ENCODE measurements at regions not wholly inside any gene's neighbourhood (a gene's known extent, or its start where the extent isn't known, plus 50 kb on each side); places are given as distances from the start of the nearest gene placed in this dataset.

- Histone ChIP-seq H3K27ac (ENCODE audit: low read length) (no peak overlapping the region), H3K27me3 (ENCODE audit: low read depth, low read length) (no peaks in the 10 kb centered on the region), H3K9me3 (ENCODE audit: control insufficient read depth in 1 of 2, low read length in 2 of 2) (no peaks in the 10 kb centered on the region), H3K4me1 (ENCODE audit: control insufficient read depth in 1 of 2, insufficient read depth in 2 of 2, low read length in 2 of 2) (no peaks in the 10 kb centered on the region), H3K36me3 (ENCODE audit: control insufficient read depth in 1 of 2, insufficient read depth in 2 of 2, low read length in 2 of 2) (no peaks in the 10 kb centered on the region), H3K4me3 (ENCODE audit: low read depth in 1 of 2, low read length in 2 of 2) (no peak overlapping the region)
Observed at GRCh38 chr13:22039961-22040360, 369.1 kb downstream of the FGF9 start.

- H3K4me1 ChIP-seq (ENCODE audit: control insufficient read depth in 1 of 2, insufficient read depth in 2 of 2, low read length in 2 of 2): no peaks in the 10 kb centered on the region
- H3K4me3 ChIP-seq (ENCODE audit: low read depth in 1 of 2, low read length in 2 of 2): no peak overlapping the region
- H3K36me3 ChIP-seq (ENCODE audit: control insufficient read depth in 1 of 2, insufficient read depth in 2 of 2, low read length in 2 of 2): no peaks in the 10 kb centered on the region
- no peaks in the 10 kb centered on the region for H3K9me3 ChIP-seq (ENCODE audit: control insufficient read depth in 1 of 2, low read length in 2 of 2)
- no peaks in the 10 kb centered on the region for H3K27me3 ChIP-seq (ENCODE audit: low read depth, low read length)
- H3K27ac ChIP-seq (ENCODE audit: low read length): no peak overlapping the region
Observed at GRCh38 chr13:22040810-22041364, 370.0 kb downstream of the FGF9 start.

- H3K9me3 ChIP-seq (ENCODE audit: control insufficient read depth in 1 of 2, low read length in 2 of 2): no peaks in the 10 kb centered on the region
- H3K4me1 ChIP-seq (ENCODE audit: control insufficient read depth in 1 of 2, insufficient read depth in 2 of 2, low read length in 2 of 2): no peaks in the 10 kb centered on the region
- H3K27ac ChIP-seq (ENCODE audit: low read length): no peak overlapping the region
- H3K36me3 ChIP-seq (ENCODE audit: control insufficient read depth in 1 of 2, insufficient read depth in 2 of 2, low read length in 2 of 2): no peaks in the 10 kb centered on the region
- H3K4me3 ChIP-seq (ENCODE audit: low read depth in 1 of 2, low read length in 2 of 2): peak overlapping the region in 1 of 2 donors; percentile 18
- H3K27me3 ChIP-seq (ENCODE audit: low read depth, low read length): no peaks in the 10 kb centered on the region
Observed at GRCh38 chr13:22041741-22042140, 370.9 kb downstream of the FGF9 start.

- no peaks in the 10 kb centered on the region for H3K9me3 ChIP-seq (ENCODE audit: control insufficient read depth in 1 of 2, low read length in 2 of 2)
- no peak overlapping the region for H3K4me3 ChIP-seq (ENCODE audit: low read depth in 1 of 2, low read length in 2 of 2)
- H3K36me3 ChIP-seq (ENCODE audit: control insufficient read depth in 1 of 2, insufficient read depth in 2 of 2, low read length in 2 of 2): no peaks in the 10 kb centered on the region
- H3K27ac ChIP-seq (ENCODE audit: low read length): no peak overlapping the region
- no peaks in the 10 kb centered on the region for H3K4me1 ChIP-seq (ENCODE audit: control insufficient read depth in 1 of 2, insufficient read depth in 2 of 2, low read length in 2 of 2)
- no peaks in the 10 kb centered on the region for H3K27me3 ChIP-seq (ENCODE audit: low read depth, low read length)
Observed at GRCh38 chr13:22047082-22047784, 376.4 kb downstream of the FGF9 start.

- Histone ChIP-seq H3K36me3 (ENCODE audit: control insufficient read depth in 1 of 2, insufficient read depth in 2 of 2, low read length in 2 of 2) (no peaks in the 10 kb centered on the region), H3K4me3 (ENCODE audit: low read depth in 1 of 2, low read length in 2 of 2) (no peak overlapping the region), H3K4me1 (ENCODE audit: control insufficient read depth in 1 of 2, insufficient read depth in 2 of 2, low read length in 2 of 2) (no peaks in the 10 kb centered on the region), H3K27me3 (ENCODE audit: low read depth, low read length) (no peaks in the 10 kb centered on the region), H3K9me3 (ENCODE audit: control insufficient read depth in 1 of 2, low read length in 2 of 2) (no peaks in the 10 kb centered on the region), H3K27ac (ENCODE audit: low read length) (no peak overlapping the region)
Observed at GRCh38 chr13:22047785-22048104, 376.9 kb downstream of the FGF9 start.

- Histone ChIP-seq H3K4me3 (ENCODE audit: low read depth in 1 of 2, low read length in 2 of 2) (no peak overlapping the region), H3K4me1 (ENCODE audit: control insufficient read depth in 1 of 2, insufficient read depth in 2 of 2, low read length in 2 of 2) (no peaks in the 10 kb centered on the region), H3K27me3 (ENCODE audit: low read depth, low read length) (no peaks in the 10 kb centered on the region), H3K36me3 (ENCODE audit: control insufficient read depth in 1 of 2, insufficient read depth in 2 of 2, low read length in 2 of 2) (no peaks in the 10 kb centered on the region), H3K9me3 (ENCODE audit: control insufficient read depth in 1 of 2, low read length in 2 of 2) (no peaks in the 10 kb centered on the region), H3K27ac (ENCODE audit: low read length) (no peak overlapping the region)
Observed at GRCh38 chr13:22049384-22049783, 378.5 kb downstream of the FGF9 start.

GRCh38 chr13:22050951-22051563, 380.2 kb downstream of the FGF9 start:
- Histone ChIP-seq H3K9me3 (ENCODE audit: control insufficient read depth in 1 of 2, low read length in 2 of 2) (no peaks in the 10 kb centered on the region), H3K36me3 (ENCODE audit: control insufficient read depth in 1 of 2, insufficient read depth in 2 of 2, low read length in 2 of 2) (no peaks in the 10 kb centered on the region), H3K27ac (ENCODE audit: low read length) (no peak overlapping the region)

GRCh38 chr13:22053053-22053452, 382.2 kb downstream of the FGF9 start:
- Histone ChIP-seq H3K4me1 (ENCODE audit: control insufficient read depth in 1 of 2, insufficient read depth in 2 of 2, low read length in 2 of 2) (no peaks in the 10 kb centered on the region), H3K4me3 (ENCODE audit: low read depth in 1 of 2, low read length in 2 of 2) (no peak overlapping the region), H3K27ac (ENCODE audit: low read length) (no peak overlapping the region), H3K27me3 (ENCODE audit: low read depth, low read length) (no peaks in the 10 kb centered on the region), H3K9me3 (ENCODE audit: control insufficient read depth in 1 of 2, low read length in 2 of 2) (no peaks in the 10 kb centered on the region), H3K36me3 (ENCODE audit: control insufficient read depth in 1 of 2, insufficient read depth in 2 of 2, low read length in 2 of 2) (no peaks in the 10 kb centered on the region)

More at GRCh38 chr13:22050951-22051563, 380.2 kb downstream of the FGF9 start:
- H3K4me3 ChIP-seq (ENCODE audit: low read depth in 1 of 2, low read length in 2 of 2): no peak overlapping the region
- H3K4me1 ChIP-seq (ENCODE audit: control insufficient read depth in 1 of 2, insufficient read depth in 2 of 2, low read length in 2 of 2): no peaks in the 10 kb centered on the region
- no peaks in the 10 kb centered on the region for H3K27me3 ChIP-seq (ENCODE audit: low read depth, low read length)

- Histone ChIP-seq H3K9me3 (ENCODE audit: control insufficient read depth in 1 of 2, low read length in 2 of 2) (no peaks in the 10 kb centered on the region), H3K27ac (ENCODE audit: low read length) (no peak overlapping the region), H3K27me3 (ENCODE audit: low read depth, low read length) (no peaks in the 10 kb centered on the region), H3K4me1 (ENCODE audit: control insufficient read depth in 1 of 2, insufficient read depth in 2 of 2, low read length in 2 of 2) (no peaks in the 10 kb centered on the region), H3K4me3 (ENCODE audit: low read depth in 1 of 2, low read length in 2 of 2) (no peak overlapping the region), H3K36me3 (ENCODE audit: control insufficient read depth in 1 of 2, insufficient read depth in 2 of 2, low read length in 2 of 2) (no peaks in the 10 kb centered on the region)
Observed at GRCh38 chr13:22055259-22055658, 384.4 kb downstream of the FGF9 start.

GRCh38 chr13:22060187-22060586, 389.3 kb downstream of the FGF9 start:
- Histone ChIP-seq H3K27me3 (ENCODE audit: low read depth, low read length) (no peaks in the 10 kb centered on the region), H3K4me1 (ENCODE audit: control insufficient read depth in 1 of 2, insufficient read depth in 2 of 2, low read length in 2 of 2) (peaks cover 0 to 10% of the 10 kb centered on the region in 2 donors), H3K36me3 (ENCODE audit: control insufficient read depth in 1 of 2, insufficient read depth in 2 of 2, low read length in 2 of 2) (no peaks in the 10 kb centered on the region), H3K9me3 (ENCODE audit: control insufficient read depth in 1 of 2, low read length in 2 of 2) (no peaks in the 10 kb centered on the region), H3K4me3 (ENCODE audit: low read depth in 1 of 2, low read length in 2 of 2) (no peak overlapping the region), H3K27ac (ENCODE audit: low read length) (no peak overlapping the region)

GRCh38 chr13:22061371-22061805, 390.5 kb downstream of the FGF9 start:
- no peak overlapping the region for H3K27ac ChIP-seq (ENCODE audit: low read length)
- no peak overlapping the region for H3K4me3 ChIP-seq (ENCODE audit: low read depth in 1 of 2, low read length in 2 of 2)
- no peaks in the 10 kb centered on the region for H3K9me3 ChIP-seq (ENCODE audit: control insufficient read depth in 1 of 2, low read length in 2 of 2)
- H3K4me1 ChIP-seq (ENCODE audit: control insufficient read depth in 1 of 2, insufficient read depth in 2 of 2, low read length in 2 of 2): peaks cover 0 to 10% of the 10 kb centered on the region in 2 donors
- H3K36me3 ChIP-seq (ENCODE audit: control insufficient read depth in 1 of 2, insufficient read depth in 2 of 2, low read length in 2 of 2): no peaks in the 10 kb centered on the region
- H3K27me3 ChIP-seq (ENCODE audit: low read depth, low read length): no peaks in the 10 kb centered on the region
